Stimulated activated naive CD8-positive, alpha-beta T cell treated with anti-CD3 and anti-CD28 coated beads, Interleukin-15, amount 100 ng/mL, for 72 hours (primary cell): ENCODE measurements at regions not wholly inside any gene's neighbourhood (a gene's known extent, or its start where the extent isn't known, plus 50 kb on each side); places are given as distances from the start of the nearest gene placed in this dataset.

Source experiments
- ATAC-seq: fragments of 150-1000 bp; cut with Tn5 transposase; 2 replicates; pipeline ENCODE4 v1.10.0; 2021; ENCODE audit warnings: mild to moderate bottlenecking, moderate library complexity
- DNase-seq, 2 donors: peaks; one replicate each; pipeline ENCODE4 v3.0.0; 2021 to 2022
- H3K27ac Mint-ChIP-seq, 2 donors: one replicate each; pipeline ENCODE4 v1.8.0; 2022; ENCODE audit warnings: mild to moderate bottlenecking in 2 of 2, mixed read lengths in 2 of 2, moderate library complexity in 2 of 2
- H3K27me3 Mint-ChIP-seq: one replicate; pipeline ENCODE4 v1.8.0; 2022; ENCODE audit warnings: mixed read lengths
- H3K4me1 Mint-ChIP-seq: one replicate; pipeline ENCODE4 v1.8.0; 2022; ENCODE audit warnings: mild to moderate bottlenecking, mixed read lengths
- H3K4me3 Mint-ChIP-seq, 2 donors: one replicate each; pipeline ENCODE4 v1.8.0; 2022; ENCODE audit warnings: mild to moderate bottlenecking in 2 of 2, mixed read lengths in 2 of 2, moderate library complexity in 1 of 2
- H3K9me3 Mint-ChIP-seq, 2 donors: one replicate each; pipeline ENCODE4 v1.8.0; 2022; ENCODE audit warnings: mixed read lengths in 2 of 2

GRCh38 chr9:81256368-81256767 is 433.0 kb downstream of the TLE1 start:
- H3K9me3 Mint-ChIP-seq: peaks cover 6% of the 10 kb centered on the region in 2 donors
- H3K27ac Mint-ChIP-seq: no peak overlapping the region
- H3K4me3 Mint-ChIP-seq: no peak overlapping the region
- ATAC-seq (no peak), DNase-seq (no peak)
- no peaks in the 10 kb centered on the region for H3K4me1 Mint-ChIP-seq
- H3K27me3 Mint-ChIP-seq: no peaks in the 10 kb centered on the region

GRCh38 chr9:81250606-81251005 is 438.7 kb downstream of the TLE1 start:
- ATAC-seq (no peak), DNase-seq (no peak)
- no peaks in the 10 kb centered on the region for H3K4me1 Mint-ChIP-seq
- no peak overlapping the region for H3K4me3 Mint-ChIP-seq
- no peaks in the 10 kb centered on the region for H3K9me3 Mint-ChIP-seq
- no peak overlapping the region for H3K27ac Mint-ChIP-seq
- H3K27me3 Mint-ChIP-seq: no peaks in the 10 kb centered on the region

- ATAC-seq (no peak), DNase-seq (no peak)
- no peaks in the 10 kb centered on the region for H3K4me1 Mint-ChIP-seq
- no peak overlapping the region for H3K4me3 Mint-ChIP-seq
- no peaks in the 10 kb centered on the region for H3K9me3 Mint-ChIP-seq
- H3K27ac Mint-ChIP-seq: peak overlapping the region in 1 of 2 donors; percentile 72
- no peaks in the 10 kb centered on the region for H3K27me3 Mint-ChIP-seq
These were observed 439.3 kb downstream of the TLE1 start for GRCh38 chr9:81250041-81250440.

GRCh38 chr9:81245254-81245956 is 443.9 kb downstream of the TLE1 start:
- no peak overlapping the region for H3K4me3 Mint-ChIP-seq
- no peaks in the 10 kb centered on the region for H3K27me3 Mint-ChIP-seq
- no peak for DNase-seq
- no peak overlapping the region for H3K27ac Mint-ChIP-seq
- no peak for ATAC-seq
- H3K4me1 Mint-ChIP-seq: no peaks in the 10 kb centered on the region
- no peaks in the 10 kb centered on the region for H3K9me3 Mint-ChIP-seq

GRCh38 chr9:81244631-81245030 is 444.7 kb downstream of the TLE1 start:
- Mint-ChIP-seq H3K27me3 (no peaks in the 10 kb centered on the region), H3K9me3 (no peaks in the 10 kb centered on the region), H3K27ac (no peak overlapping the region), H3K4me1 (no peaks in the 10 kb centered on the region), H3K4me3 (no peak overlapping the region)
- no peak for DNase-seq
- ATAC-seq: no peak

GRCh38 chr9:81242866-81243265 is 446.5 kb downstream of the TLE1 start:
- H3K27me3 Mint-ChIP-seq: no peaks in the 10 kb centered on the region
- DNase-seq (no peak), ATAC-seq (no peak)
- no peak overlapping the region for H3K27ac Mint-ChIP-seq
- peaks cover 0 to 8% of the 10 kb centered on the region in 2 donors for H3K9me3 Mint-ChIP-seq
- H3K4me3 Mint-ChIP-seq: no peak overlapping the region
- H3K4me1 Mint-ChIP-seq: no peaks in the 10 kb centered on the region

GRCh38 chr9:81239388-81239787 is 450.0 kb downstream of the TLE1 start:
- no peak for ATAC-seq
- no peak overlapping the region for H3K27ac Mint-ChIP-seq
- DNase-seq: no peak
- no peaks in the 10 kb centered on the region for H3K4me1 Mint-ChIP-seq
- H3K27me3 Mint-ChIP-seq: no peaks in the 10 kb centered on the region
- H3K9me3 Mint-ChIP-seq: peaks cover 0 to 8% of the 10 kb centered on the region in 2 donors
- H3K4me3 Mint-ChIP-seq: no peak overlapping the region

GRCh38 chr9:81237565-81238231 is 451.6 kb downstream of the TLE1 start:
- ATAC-seq (no peak), DNase-seq (no peak)
- H3K4me3 Mint-ChIP-seq: no peak overlapping the region
- no peaks in the 10 kb centered on the region for H3K27me3 Mint-ChIP-seq
- H3K27ac Mint-ChIP-seq: no peak overlapping the region
- no peaks in the 10 kb centered on the region for H3K4me1 Mint-ChIP-seq
- peaks cover 0 to 8% of the 10 kb centered on the region in 2 donors for H3K9me3 Mint-ChIP-seq

- no peak for DNase-seq
- no peak overlapping the region for H3K4me3 Mint-ChIP-seq
- H3K27ac Mint-ChIP-seq: no peak overlapping the region
These were observed 454.3 kb downstream of the TLE1 start for GRCh38 chr9:81234924-81235610.

GRCh38 chr9:81231011-81231410 is 458.3 kb downstream of the TLE1 start:
- Mint-ChIP-seq H3K27me3 (no peaks in the 10 kb centered on the region), H3K27ac (no peak overlapping the region), H3K4me3 (no peak overlapping the region), H3K9me3 (no peaks in the 10 kb centered on the region), H3K4me1 (no peaks in the 10 kb centered on the region)
- ATAC-seq (no peak), DNase-seq (no peak)

More at GRCh38 chr9:81234924-81235610, 454.3 kb downstream of the TLE1 start:
- H3K9me3 Mint-ChIP-seq: peaks cover 0 to 8% of the 10 kb centered on the region in 2 donors
- no peaks in the 10 kb centered on the region for H3K27me3 Mint-ChIP-seq
- ATAC-seq: no peak
- H3K4me1 Mint-ChIP-seq: no peaks in the 10 kb centered on the region

- ATAC-seq: no peak
- Mint-ChIP-seq H3K4me1 (no peaks in the 10 kb centered on the region), H3K27me3 (no peaks in the 10 kb centered on the region), H3K4me3 (no peak overlapping the region), H3K9me3 (peaks cover 0 to 6% of the 10 kb centered on the region in 2 donors), H3K27ac (no peak overlapping the region)
- no peak for DNase-seq
These were observed 461.7 kb downstream of the TLE1 start for GRCh38 chr9:81227507-81228245.

GRCh38 chr9:81225596-81225995 is 463.8 kb downstream of the TLE1 start:
- DNase-seq: no peak
- H3K27ac Mint-ChIP-seq: no peak overlapping the region

GRCh38 chr9:81224166-81225081 is 464.9 kb downstream of the TLE1 start:
- no peak overlapping the region for H3K4me3 Mint-ChIP-seq
- ATAC-seq (no peak), DNase-seq (no peak)
- no peak overlapping the region for H3K27ac Mint-ChIP-seq
- peaks cover 0 to 8% of the 10 kb centered on the region in 2 donors for H3K9me3 Mint-ChIP-seq
- no peaks in the 10 kb centered on the region for H3K27me3 Mint-ChIP-seq
- H3K4me1 Mint-ChIP-seq: no peaks in the 10 kb centered on the region

More at GRCh38 chr9:81225596-81225995, 463.8 kb downstream of the TLE1 start:
- no peak for ATAC-seq
- no peaks in the 10 kb centered on the region for H3K27me3 Mint-ChIP-seq
- H3K9me3 Mint-ChIP-seq: peaks cover 0 to 6% of the 10 kb centered on the region in 2 donors
- H3K4me1 Mint-ChIP-seq: no peaks in the 10 kb centered on the region
- no peak overlapping the region for H3K4me3 Mint-ChIP-seq

GRCh38 chr9:81214975-81215374 is 474.4 kb downstream of the TLE1 start:
- Mint-ChIP-seq H3K9me3 (peaks cover 0 to 25% of the 10 kb centered on the region in 2 donors), H3K27ac (no peak overlapping the region), H3K27me3 (no peaks in the 10 kb centered on the region), H3K4me1 (no peaks in the 10 kb centered on the region), H3K4me3 (no peak overlapping the region)
- no peak for ATAC-seq
- DNase-seq: no peak

GRCh38 chr9:81213456-81213855 is 475.9 kb downstream of the TLE1 start:
- H3K4me3 Mint-ChIP-seq: no peak overlapping the region
- H3K27me3 Mint-ChIP-seq: no peaks in the 10 kb centered on the region
- ATAC-seq (no peak), DNase-seq (no peak)
- H3K4me1 Mint-ChIP-seq: no peaks in the 10 kb centered on the region
- no peak overlapping the region for H3K27ac Mint-ChIP-seq
- peaks cover 0 to 18% of the 10 kb centered on the region in 2 donors for H3K9me3 Mint-ChIP-seq
